Breast epithelium (tissue), 4 donors: ENCODE measurements at regions not wholly inside any gene's neighbourhood (a gene's known extent, or its start where the extent isn't known, plus 50 kb on each side); places are given as distances from the start of the nearest gene placed in this dataset.

Experiments used
- DNase-seq, 2 donors: peaks; one replicate each; pipeline ENCODE4 v3.0.0-alpha.2; 2019; ENCODE audit warnings: low spot score in 2 of 2
- H3K27ac ChIP-seq, 2 donors: fragments of 200-600 bp; sonication (generic) in 1 of 2; one replicate each; pipeline ENCODE4 v1.5.1; 2016 to 2019; ENCODE audit warnings: mild to moderate bottlenecking in 1 of 2
- H3K27me3 ChIP-seq, 2 donors: fragments of 200-600 bp; sonication (generic) in 1 of 2; one replicate each; pipeline versions ENCODE4 v1.5.1 to v1.6.0; 2017 to 2019; ENCODE audit warnings: control low read depth in 1 of 2, mild to moderate bottlenecking in 1 of 2
- H3K36me3 ChIP-seq: fragments of 200-600 bp; one replicate; pipeline ENCODE4 v1.5.1; 2019
- H3K4me1 ChIP-seq, 2 donors: fragments of 200-600 bp; sonication (generic); one replicate each; pipeline ENCODE4 v1.5.1; 2016 to 2019; ENCODE audit warnings: control low read depth in 1 of 2
- H3K4me3 ChIP-seq, 3 donors: fragments of 200-600 bp; sonication (generic); 1 replicate in 2 of 3; 2 replicates in 1 of 3; pipeline ENCODE4 v1.5.1; 2016 to 2019; ENCODE audit warnings: mild to moderate bottlenecking in 3 of 3, moderate library complexity in 2 of 3
- H3K9me3 ChIP-seq, 2 donors: fragments of 200-600 bp; sonication (generic) in 1 of 2; one replicate each; pipeline ENCODE4 v1.5.1; 2016 to 2019; ENCODE audit warnings: control low read depth in 1 of 2
- CTCF ChIP-seq, 3 donors: fragments of 450-650 bp; IDR thresholded peaks; one replicate each; pipeline ENCODE4 v1.5.1; 2016 to 2017; ENCODE audit warnings: antibody characterized with exemption in 3 of 3, mild to moderate bottlenecking in 3 of 3, moderate library complexity in 3 of 3
- POLR2A ChIP-seq: fragments of 450-650 bp; IDR thresholded peaks from one replicate; pipeline ENCODE4 v1.6.1; 2016; ENCODE audit warnings: antibody characterized with exemption, mild to moderate bottlenecking, moderate library complexity
- POLR2AphosphoS5 ChIP-seq, 3 donors: sonication (generic); formaldehyde crosslinking; IDR thresholded peaks; one replicate each; pipeline ENCODE4 v1.6.1; 2017; ENCODE audit warnings: antibody characterized with exemption in 3 of 3
- intact Hi-C: fragments of 100-400 bp; cut with DNase I; formaldehyde crosslinking; loops from one replicate; pipeline ENCODE4 v1.15.1; 2023; ENCODE audit warnings: low total_unique reads

GRCh38 chr18:73981796-73982195, 165.8 kb downstream of the FBXO15 start:
- no peaks in the 10 kb centered on the region for H3K27me3 ChIP-seq

GRCh38 chr18:73980289-73980979, 167.2 kb downstream of the FBXO15 start:
- DNase-seq: no peak
- intact Hi-C loops: no loop called here

More at GRCh38 chr18:73981796-73982195, 165.8 kb downstream of the FBXO15 start:
- no peak overlapping the region for H3K4me3 ChIP-seq
- H3K4me1 ChIP-seq: no peaks in the 10 kb centered on the region
- intact Hi-C loops: no loop called here
- H3K27ac ChIP-seq: no peak overlapping the region
- no peaks in the 10 kb centered on the region for H3K36me3 ChIP-seq
- TF ChIP-seq CTCF (IDR thresholded peaks at IDR 0.05): no peak
- no peak for TF ChIP-seq POLR2A
- DNase-seq: no peak
- no peaks in the 10 kb centered on the region for H3K9me3 ChIP-seq

GRCh38 chr18:73979742-73980141, 167.9 kb downstream of the FBXO15 start:
- intact Hi-C loops: no loop called here
- TF ChIP-seq POLR2A (no peak), POLR2AphosphoS5 (IDR thresholded peaks at IDR 0.05) (no peak), CTCF (IDR thresholded peaks at IDR 0.05) (no peak)
- Histone ChIP-seq H3K36me3 (no peaks in the 10 kb centered on the region), H3K27ac (no peak overlapping the region), H3K4me1 (no peaks in the 10 kb centered on the region), H3K9me3 (no peaks in the 10 kb centered on the region), H3K4me3 (no peak overlapping the region), H3K27me3 (no peaks in the 10 kb centered on the region)
- no peak for DNase-seq

More at GRCh38 chr18:73980289-73980979, 167.2 kb downstream of the FBXO15 start:
- Histone ChIP-seq H3K27ac (no peak overlapping the region), H3K4me3 (no peak overlapping the region), H3K9me3 (no peaks in the 10 kb centered on the region), H3K36me3 (no peaks in the 10 kb centered on the region), H3K27me3 (no peaks in the 10 kb centered on the region), H3K4me1 (no peaks in the 10 kb centered on the region)
- TF ChIP-seq POLR2AphosphoS5 (IDR thresholded peaks at IDR 0.05): no peak
- no peak for TF ChIP-seq CTCF (IDR thresholded peaks at IDR 0.05)
- no peak for TF ChIP-seq POLR2A

- TF ChIP-seq POLR2A (no peak), POLR2AphosphoS5 (IDR thresholded peaks at IDR 0.05) (no peak), CTCF (IDR thresholded peaks at IDR 0.05) (no peak)
- Histone ChIP-seq H3K27ac (no peak overlapping the region), H3K27me3 (no peaks in the 10 kb centered on the region), H3K36me3 (no peaks in the 10 kb centered on the region), H3K9me3 (no peaks in the 10 kb centered on the region), H3K4me3 (no peak overlapping the region), H3K4me1 (no peaks in the 10 kb centered on the region)
- no peak for DNase-seq
- intact Hi-C loops: no loop called here
These were observed 171.2 kb downstream of the FBXO15 start for GRCh38 chr18:73976433-73976832.

- no peak overlapping the region for H3K4me3 ChIP-seq
- intact Hi-C loops: no loop called here
These were observed 172.4 kb downstream of the FBXO15 start for GRCh38 chr18:73975266-73975665.

More at GRCh38 chr18:73975266-73975665, 172.4 kb downstream of the FBXO15 start:
- Histone ChIP-seq H3K36me3 (no peaks in the 10 kb centered on the region), H3K9me3 (no peaks in the 10 kb centered on the region), H3K27ac (no peak overlapping the region), H3K27me3 (no peaks in the 10 kb centered on the region), H3K4me1 (no peaks in the 10 kb centered on the region)
- no peak for DNase-seq
- TF ChIP-seq POLR2AphosphoS5 (IDR thresholded peaks at IDR 0.05) (no peak), POLR2A (no peak), CTCF (IDR thresholded peaks at IDR 0.05) (no peak)
